ENCODE measurements at regions not wholly inside any gene's neighbourhood (a gene's known extent, or its start where the extent isn't known, plus 50 kb on each side); places are given as distances from the start of the nearest gene placed in this dataset.

DNA sequence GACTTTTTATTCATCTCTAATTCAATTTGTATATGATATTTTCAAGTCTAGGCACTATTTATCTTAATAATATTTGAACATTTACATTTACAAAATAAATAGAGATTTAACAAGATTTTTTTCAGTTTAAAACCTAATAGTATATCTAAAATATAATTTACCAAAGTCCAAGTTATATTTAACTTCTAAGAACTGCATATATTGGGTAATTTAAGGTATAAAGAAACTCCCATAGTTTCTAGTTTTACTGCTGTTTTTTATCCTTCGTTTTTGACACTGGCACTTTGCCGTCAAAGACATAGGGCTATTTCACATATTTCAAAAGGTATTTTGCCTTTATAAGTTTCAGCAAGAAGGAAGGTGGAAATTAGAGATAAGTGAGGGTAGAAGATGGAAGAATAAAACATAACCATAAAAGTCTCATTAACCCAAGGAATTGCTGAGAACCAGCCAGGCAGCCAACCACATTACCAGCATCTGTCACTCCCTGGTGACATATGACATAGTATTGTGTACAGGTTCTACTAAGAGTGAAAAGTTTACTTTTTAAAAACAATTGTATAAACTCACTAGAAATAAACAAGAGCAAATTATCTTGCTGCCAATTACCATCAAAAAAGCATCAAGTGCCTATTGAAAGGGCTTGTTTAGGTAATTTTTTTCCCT is 251.5 kb downstream of the NSUN3 start:
- TF ChIP-seq, protein P1, sequence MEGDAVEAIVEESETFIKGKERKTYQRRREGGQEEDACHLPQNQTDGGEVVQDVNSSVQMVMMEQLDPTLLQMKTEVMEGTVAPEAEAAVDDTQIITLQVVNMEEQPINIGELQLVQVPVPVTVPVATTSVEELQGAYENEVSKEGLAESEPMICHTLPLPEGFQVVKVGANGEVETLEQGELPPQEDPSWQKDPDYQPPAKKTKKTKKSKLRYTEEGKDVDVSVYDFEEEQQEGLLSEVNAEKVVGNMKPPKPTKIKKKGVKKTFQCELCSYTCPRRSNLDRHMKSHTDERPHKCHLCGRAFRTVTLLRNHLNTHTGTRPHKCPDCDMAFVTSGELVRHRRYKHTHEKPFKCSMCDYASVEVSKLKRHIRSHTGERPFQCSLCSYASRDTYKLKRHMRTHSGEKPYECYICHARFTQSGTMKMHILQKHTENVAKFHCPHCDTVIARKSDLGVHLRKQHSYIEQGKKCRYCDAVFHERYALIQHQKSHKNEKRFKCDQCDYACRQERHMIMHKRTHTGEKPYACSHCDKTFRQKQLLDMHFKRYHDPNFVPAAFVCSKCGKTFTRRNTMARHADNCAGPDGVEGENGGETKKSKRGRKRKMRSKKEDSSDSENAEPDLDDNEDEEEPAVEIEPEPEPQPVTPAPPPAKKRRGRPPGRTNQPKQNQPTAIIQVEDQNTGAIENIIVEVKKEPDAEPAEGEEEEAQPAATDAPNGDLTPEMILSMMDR (IDR thresholded peaks at IDR 0.05): no peak
- TF ChIP-seq EZH2 (IDR thresholded peaks at IDR 0.05): no peak

Data from neural progenitor cell (in vitro differentiated cells).